IMR-90 (cell line): ENCODE measurements at regions not wholly inside any gene's neighbourhood (a gene's known extent, or its start where the extent isn't known, plus 50 kb on each side); places are given as distances from the start of the nearest gene placed in this dataset.

Experiments
- MXI1 ChIP-seq: IDR thresholded peaks from 2 replicates; pipeline ENCODE4 v1.6.1; 2012; ENCODE audit warnings: low read depth, mild to moderate bottlenecking, low read length, moderate library complexity, borderline replicate concordance
- POLR2A ChIP-seq: IDR thresholded peaks from 2 replicates; pipeline ENCODE4 v1.6.1; 2012; ENCODE audit warnings: mild to moderate bottlenecking, low read depth, low read length
- RFX5 ChIP-seq: IDR thresholded peaks from 2 replicates; pipeline ENCODE4 v1.8.0; 2012; ENCODE audit warnings: low read depth, mild to moderate bottlenecking, low read length, moderate library complexity
- USF2 ChIP-seq: fragments of 150-350 bp; IDR thresholded peaks from 2 replicates; pipeline ENCODE4 v1.6.1; 2017; ENCODE audit warnings: mild to moderate bottlenecking, antibody characterized with exemption, low read length, low read depth
- TF ChIP-seq, protein P1 (sequence below): conservative IDR thresholded peaks from 2 replicates; pipeline ENCODE4 v1.5.1; 2012; ENCODE audit warnings: mild to moderate bottlenecking, low read depth, low read length, improper control_type of control experiment

DNA sequence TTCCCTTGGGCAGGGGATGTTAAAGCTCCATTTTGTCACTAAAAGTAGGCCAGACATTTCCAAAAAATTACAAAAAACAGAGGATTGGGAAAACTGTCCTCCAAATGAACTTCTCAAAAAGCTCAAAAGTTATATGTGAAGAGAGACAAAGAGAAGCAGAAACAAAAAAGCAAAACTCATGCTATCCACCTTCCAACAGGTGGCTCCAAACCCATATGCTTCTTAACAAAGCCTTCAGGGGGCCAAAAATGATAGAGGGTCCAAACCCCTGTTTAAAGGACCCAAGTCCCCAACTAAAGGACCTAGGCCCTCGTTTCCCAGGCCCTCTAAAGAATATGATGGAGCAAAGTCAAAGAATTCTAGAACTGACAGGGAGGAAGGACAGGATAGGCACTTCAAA, 146.7 kb downstream of the AASDHPPT start:
- TF ChIP-seq, protein P1, sequence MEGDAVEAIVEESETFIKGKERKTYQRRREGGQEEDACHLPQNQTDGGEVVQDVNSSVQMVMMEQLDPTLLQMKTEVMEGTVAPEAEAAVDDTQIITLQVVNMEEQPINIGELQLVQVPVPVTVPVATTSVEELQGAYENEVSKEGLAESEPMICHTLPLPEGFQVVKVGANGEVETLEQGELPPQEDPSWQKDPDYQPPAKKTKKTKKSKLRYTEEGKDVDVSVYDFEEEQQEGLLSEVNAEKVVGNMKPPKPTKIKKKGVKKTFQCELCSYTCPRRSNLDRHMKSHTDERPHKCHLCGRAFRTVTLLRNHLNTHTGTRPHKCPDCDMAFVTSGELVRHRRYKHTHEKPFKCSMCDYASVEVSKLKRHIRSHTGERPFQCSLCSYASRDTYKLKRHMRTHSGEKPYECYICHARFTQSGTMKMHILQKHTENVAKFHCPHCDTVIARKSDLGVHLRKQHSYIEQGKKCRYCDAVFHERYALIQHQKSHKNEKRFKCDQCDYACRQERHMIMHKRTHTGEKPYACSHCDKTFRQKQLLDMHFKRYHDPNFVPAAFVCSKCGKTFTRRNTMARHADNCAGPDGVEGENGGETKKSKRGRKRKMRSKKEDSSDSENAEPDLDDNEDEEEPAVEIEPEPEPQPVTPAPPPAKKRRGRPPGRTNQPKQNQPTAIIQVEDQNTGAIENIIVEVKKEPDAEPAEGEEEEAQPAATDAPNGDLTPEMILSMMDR, result no peak
- TF ChIP-seq POLR2A (no peak), USF2 (no peak), MXI1 (no peak), RFX5 (no peak)
